ENCODE measurements at regions not wholly inside any gene's neighbourhood (a gene's known extent, or its start where the extent isn't known, plus 50 kb on each side); places are given as distances from the start of the nearest gene placed in this dataset.

DNA sequence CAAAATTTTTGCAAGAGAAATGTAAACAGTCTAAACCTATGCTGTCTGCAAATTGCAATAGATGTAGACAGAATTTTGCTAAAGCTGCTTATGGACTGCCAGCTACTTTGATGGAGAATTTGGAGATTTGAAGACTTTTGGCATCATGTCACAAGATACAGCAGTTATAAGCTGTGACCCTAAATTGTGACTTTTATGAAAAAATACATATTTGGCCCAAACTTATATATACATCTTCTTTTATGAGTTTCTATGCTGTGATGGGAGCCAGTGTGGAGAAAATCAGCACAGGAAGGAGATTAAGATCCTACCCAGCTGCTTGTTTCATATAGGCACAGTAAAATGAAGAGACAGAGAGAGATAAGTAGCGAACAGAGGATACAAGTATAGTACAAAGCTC, 1595.4 kb downstream of the PLA2G4A start:
- no peak for TF ChIP-seq POLR2A (IDR thresholded peaks at IDR 0.05; ENCODE audit: low read depth, low read length)
- TF ChIP-seq TAF1 (IDR thresholded peaks at IDR 0.05; ENCODE audit: borderline replicate concordance, low read depth, low read length): no peak
- no peak for TF ChIP-seq POLR2AphosphoS5 (IDR thresholded peaks at IDR 0.05; ENCODE audit: low read depth, low read length)

Data from GM12892 (cell line).